ENCODE measurements at regions not wholly inside any gene's neighbourhood (a gene's known extent, or its start where the extent isn't known, plus 50 kb on each side); places are given as distances from the start of the nearest gene placed in this dataset.

- Histone ChIP-seq H3K4me1 (ENCODE audit: control insufficient read depth in 2 of 2, insufficient read depth in 2 of 2, low read length in 1 of 2) (no peaks in the 10 kb centered on the region), H3K9me3 (ENCODE audit: control insufficient read depth in 2 of 2, insufficient read depth in 1 of 2, low read depth in 1 of 2, low read length in 1 of 2) (no peaks in the 10 kb centered on the region), H3K27ac (ENCODE audit: low read depth in 2 of 2, low read length in 1 of 2) (no peak overlapping the region), H3K4me3 (ENCODE audit: low read depth in 1 of 2, low read length in 2 of 2) (no peak overlapping the region), H3K36me3 (ENCODE audit: control insufficient read depth in 2 of 2, insufficient read depth in 2 of 2, low read length in 1 of 2) (no peaks in the 10 kb centered on the region), H3K27me3 (ENCODE audit: control insufficient read depth in 1 of 2, insufficient read depth in 2 of 2, low read length in 2 of 2) (no peaks in the 10 kb centered on the region)
- 91 to 93% methylated on average over 7 of the region's 7 CpGs for WGBS, 2 donors
Observed at GRCh38 chr15:70356919-70357318, 259.2 kb upstream of the TLE3 start.

- WGBS, 2 donors: 85 to 86% methylated on average over 9 of the region's 9 CpGs
- no peaks in the 10 kb centered on the region for H3K27me3 ChIP-seq (ENCODE audit: control insufficient read depth in 1 of 2, insufficient read depth in 2 of 2, low read length in 2 of 2)
- no peaks in the 10 kb centered on the region for H3K9me3 ChIP-seq (ENCODE audit: control insufficient read depth in 2 of 2, insufficient read depth in 1 of 2, low read depth in 1 of 2, low read length in 1 of 2)
- H3K27ac ChIP-seq (ENCODE audit: low read depth in 2 of 2, low read length in 1 of 2): no peak overlapping the region
- no peak overlapping the region for H3K4me3 ChIP-seq (ENCODE audit: low read depth in 1 of 2, low read length in 2 of 2)
- no peaks in the 10 kb centered on the region for H3K36me3 ChIP-seq (ENCODE audit: control insufficient read depth in 2 of 2, insufficient read depth in 2 of 2, low read length in 1 of 2)
- no peaks in the 10 kb centered on the region for H3K4me1 ChIP-seq (ENCODE audit: control insufficient read depth in 2 of 2, insufficient read depth in 2 of 2, low read length in 1 of 2)
Observed at GRCh38 chr15:70356062-70356860, 258.5 kb upstream of the TLE3 start.

DNA sequence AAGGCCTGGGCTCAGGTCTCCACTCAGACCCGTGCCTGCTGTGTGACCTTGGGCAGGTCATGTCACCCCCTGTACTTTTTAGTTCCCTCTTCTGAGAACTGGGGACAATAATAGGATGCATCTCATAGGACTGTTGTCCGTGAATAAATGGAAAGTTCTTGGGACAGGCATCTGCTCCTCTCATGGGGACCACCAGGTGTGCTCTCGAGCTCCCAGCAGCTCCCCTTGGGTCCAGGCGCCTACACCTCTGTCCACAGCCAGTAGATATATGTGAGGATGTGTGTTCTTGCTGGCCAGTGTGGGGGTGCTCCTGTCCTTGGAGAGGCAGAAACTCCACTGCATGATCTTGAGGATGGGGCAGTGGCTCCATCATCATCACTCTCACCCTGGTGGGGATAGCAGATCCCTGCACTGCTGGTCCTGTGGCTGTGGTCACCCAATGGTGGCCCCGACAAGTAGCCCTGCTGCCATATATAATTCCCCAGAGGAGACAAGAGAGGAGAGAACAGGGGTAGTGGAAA, 257.6 kb upstream of the TLE3 start:
- WGBS, 2 donors: 91 to 94% methylated on average over 5 of the region's 5 CpGs
- Histone ChIP-seq H3K9me3 (ENCODE audit: control insufficient read depth in 2 of 2, insufficient read depth in 1 of 2, low read depth in 1 of 2, low read length in 1 of 2) (no peaks in the 10 kb centered on the region), H3K27ac (ENCODE audit: low read depth in 2 of 2, low read length in 1 of 2) (no peak overlapping the region), H3K4me3 (ENCODE audit: low read depth in 1 of 2, low read length in 2 of 2) (no peak overlapping the region), H3K27me3 (ENCODE audit: control insufficient read depth in 1 of 2, insufficient read depth in 2 of 2, low read length in 2 of 2) (no peaks in the 10 kb centered on the region), H3K36me3 (ENCODE audit: control insufficient read depth in 2 of 2, insufficient read depth in 2 of 2, low read length in 1 of 2) (no peaks in the 10 kb centered on the region), H3K4me1 (ENCODE audit: control insufficient read depth in 2 of 2, insufficient read depth in 2 of 2, low read length in 1 of 2) (no peaks in the 10 kb centered on the region)

DNA sequence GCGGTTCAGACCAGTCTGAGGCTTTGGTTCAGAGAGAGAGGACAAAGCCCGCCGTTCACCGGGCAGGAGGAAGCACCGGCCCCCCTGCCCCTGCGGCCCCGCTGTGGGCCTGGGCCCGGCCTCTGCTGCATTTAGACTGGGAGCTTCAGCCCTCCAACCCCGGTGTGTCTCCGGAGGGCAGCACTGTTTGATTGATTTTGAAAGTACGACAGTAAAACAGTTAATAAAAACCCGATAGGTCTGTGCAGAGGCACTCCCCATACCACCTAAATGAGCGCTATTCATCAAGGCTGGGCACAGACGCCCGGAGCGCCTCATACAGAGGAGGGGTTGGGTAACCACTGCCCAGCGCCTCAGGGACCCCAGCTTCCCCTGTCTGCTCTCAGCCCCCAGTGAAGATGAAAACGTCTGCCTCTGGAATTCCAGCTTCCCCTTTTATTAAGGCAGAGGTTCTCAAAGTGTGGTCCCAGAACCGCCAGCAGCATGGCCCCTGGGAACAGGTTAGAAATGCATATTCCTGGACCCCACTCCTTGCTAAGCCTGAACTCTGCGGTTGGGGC, 256.7 kb upstream of the TLE3 start:
- Histone ChIP-seq H3K4me1 (ENCODE audit: control insufficient read depth in 2 of 2, insufficient read depth in 2 of 2, low read length in 1 of 2) (no peaks in the 10 kb centered on the region), H3K27me3 (ENCODE audit: control insufficient read depth in 1 of 2, insufficient read depth in 2 of 2, low read length in 2 of 2) (no peaks in the 10 kb centered on the region), H3K4me3 (ENCODE audit: low read depth in 1 of 2, low read length in 2 of 2) (no peak overlapping the region), H3K36me3 (ENCODE audit: control insufficient read depth in 2 of 2, insufficient read depth in 2 of 2, low read length in 1 of 2) (no peaks in the 10 kb centered on the region), H3K27ac (ENCODE audit: low read depth in 2 of 2, low read length in 1 of 2) (no peak overlapping the region), H3K9me3 (ENCODE audit: control insufficient read depth in 2 of 2, insufficient read depth in 1 of 2, low read depth in 1 of 2, low read length in 1 of 2) (no peaks in the 10 kb centered on the region)
- WGBS, 2 donors: 74 to 87% methylated on average over 20 of the region's 20 CpGs

DNA sequence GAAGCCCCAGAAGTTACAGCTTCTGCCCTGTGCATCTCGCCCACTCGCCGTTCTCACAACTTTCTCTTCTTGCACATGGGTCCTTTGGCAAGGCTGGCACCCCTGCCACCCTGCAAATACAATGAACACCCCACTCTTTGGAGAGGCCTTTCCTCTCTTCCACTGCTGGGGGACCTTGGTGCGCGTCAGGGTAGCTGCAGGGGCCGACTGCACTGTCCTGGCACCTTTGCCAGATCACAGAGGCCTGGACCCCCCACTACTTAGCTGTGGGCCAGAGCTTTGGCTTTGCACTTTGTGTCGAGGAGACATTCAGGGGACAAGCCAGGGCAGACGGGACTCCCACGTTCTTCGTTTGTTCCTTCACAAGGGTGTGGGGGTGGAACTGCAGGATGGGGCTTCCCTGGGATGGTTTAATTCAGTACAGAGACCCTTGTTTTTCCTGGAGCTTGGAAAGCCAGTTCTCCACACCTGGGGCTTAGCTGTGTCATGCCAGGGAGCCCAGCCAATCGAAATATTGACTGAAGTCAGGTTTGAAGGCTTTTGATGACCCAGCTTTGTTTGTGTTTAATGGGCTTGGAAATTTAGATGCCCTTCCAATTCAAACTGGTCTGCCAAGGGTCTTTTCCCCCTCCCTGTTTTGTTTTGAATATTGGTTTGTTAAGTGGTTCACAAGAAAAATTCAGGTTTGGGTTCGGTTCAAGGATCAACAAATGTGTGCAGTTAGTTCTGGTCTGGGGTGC, 256.1 kb upstream of the TLE3 start:
- H3K27me3 ChIP-seq (ENCODE audit: control insufficient read depth in 1 of 2, insufficient read depth in 2 of 2, low read length in 2 of 2): no peaks in the 10 kb centered on the region
- 80 to 89% methylated on average over 12 of the region's 12 CpGs for WGBS, 2 donors
- no peaks in the 10 kb centered on the region for H3K36me3 ChIP-seq (ENCODE audit: control insufficient read depth in 2 of 2, insufficient read depth in 2 of 2, low read length in 1 of 2)
- no peaks in the 10 kb centered on the region for H3K9me3 ChIP-seq (ENCODE audit: control insufficient read depth in 2 of 2, insufficient read depth in 1 of 2, low read depth in 1 of 2, low read length in 1 of 2)
- no peaks in the 10 kb centered on the region for H3K4me1 ChIP-seq (ENCODE audit: control insufficient read depth in 2 of 2, insufficient read depth in 2 of 2, low read length in 1 of 2)
- H3K4me3 ChIP-seq (ENCODE audit: low read depth in 1 of 2, low read length in 2 of 2): no peak overlapping the region
- H3K27ac ChIP-seq (ENCODE audit: low read depth in 2 of 2, low read length in 1 of 2): no peak overlapping the region

DNA sequence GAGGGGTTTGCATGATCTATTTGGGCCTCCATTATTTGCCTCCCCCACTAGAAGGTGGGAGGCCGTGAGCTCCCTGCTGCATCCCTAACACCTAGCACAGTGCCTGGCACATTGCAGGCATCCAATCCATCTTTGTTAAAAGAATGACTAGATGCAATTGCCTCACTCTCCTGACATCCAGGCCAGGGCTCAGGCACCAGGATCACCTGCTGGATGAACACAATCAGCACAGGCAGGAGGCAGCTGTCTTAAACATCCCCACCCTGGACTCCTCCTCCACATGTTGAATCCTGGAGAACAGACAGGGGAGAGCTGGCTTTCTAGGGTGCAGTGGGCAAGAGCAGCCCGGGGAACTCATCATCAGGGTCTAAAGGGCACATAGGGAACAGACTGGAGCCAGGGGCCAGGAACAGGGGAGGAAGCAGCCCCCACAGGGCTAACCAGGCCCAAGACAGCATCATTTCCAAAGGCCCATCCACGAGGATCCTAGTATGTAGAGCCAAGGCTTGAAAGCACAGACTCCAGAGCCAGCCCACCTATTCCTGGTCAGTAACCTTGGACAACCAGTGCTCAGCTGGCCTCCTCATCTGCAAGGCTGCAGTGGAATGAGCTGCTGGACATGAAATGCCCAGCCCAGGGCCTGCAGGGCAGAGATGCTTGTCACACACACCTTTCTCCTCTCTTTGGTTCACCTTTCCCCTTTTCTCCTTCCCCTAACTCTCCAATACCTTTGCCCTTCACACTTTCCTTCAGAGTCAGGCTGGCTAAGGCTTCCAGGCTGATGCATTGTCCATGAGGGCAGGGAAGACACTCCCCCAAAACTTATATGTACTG, 254.4 kb upstream of the TLE3 start:
- WGBS, 2 donors: 89 to 90% methylated on average over 3 of the region's 3 CpGs
- Histone ChIP-seq H3K36me3 (ENCODE audit: control insufficient read depth in 2 of 2, insufficient read depth in 2 of 2, low read length in 1 of 2) (no peaks in the 10 kb centered on the region), H3K9me3 (ENCODE audit: control insufficient read depth in 2 of 2, insufficient read depth in 1 of 2, low read depth in 1 of 2, low read length in 1 of 2) (no peaks in the 10 kb centered on the region), H3K4me3 (ENCODE audit: low read depth in 1 of 2, low read length in 2 of 2) (no peak overlapping the region), H3K4me1 (ENCODE audit: control insufficient read depth in 2 of 2, insufficient read depth in 2 of 2, low read length in 1 of 2) (peaks cover 0 to 2% of the 10 kb centered on the region in 2 donors), H3K27me3 (ENCODE audit: control insufficient read depth in 1 of 2, insufficient read depth in 2 of 2, low read length in 2 of 2) (no peaks in the 10 kb centered on the region), H3K27ac (ENCODE audit: low read depth in 2 of 2, low read length in 1 of 2) (no peak overlapping the region)

DNA sequence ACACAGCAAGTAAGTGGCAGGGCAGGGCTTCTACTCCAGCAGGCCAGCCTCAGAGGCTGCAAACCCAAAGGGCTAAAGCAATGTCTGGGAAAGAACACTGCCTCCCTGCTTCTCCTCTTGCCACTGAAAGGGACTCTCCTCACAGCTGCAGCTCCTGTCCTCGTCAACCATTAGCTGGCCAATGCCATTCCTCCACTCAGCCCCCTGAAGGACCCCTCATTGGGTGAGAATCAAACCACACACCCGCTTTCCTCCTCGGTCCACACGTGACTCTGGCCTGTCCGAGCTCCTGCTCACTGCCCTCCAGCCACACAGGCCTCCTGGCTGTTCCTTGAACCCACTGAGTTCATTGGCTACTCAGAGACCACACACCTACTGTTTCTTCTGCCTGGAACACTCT, 253.7 kb upstream of the TLE3 start:
- WGBS, 2 donors: 93% methylated on average over 5 of the region's 5 CpGs
- Histone ChIP-seq H3K4me1 (ENCODE audit: control insufficient read depth in 2 of 2, insufficient read depth in 2 of 2, low read length in 1 of 2) (peaks cover 0 to 2% of the 10 kb centered on the region in 2 donors), H3K27me3 (ENCODE audit: control insufficient read depth in 1 of 2, insufficient read depth in 2 of 2, low read length in 2 of 2) (no peaks in the 10 kb centered on the region), H3K4me3 (ENCODE audit: low read depth in 1 of 2, low read length in 2 of 2) (no peak overlapping the region), H3K36me3 (ENCODE audit: control insufficient read depth in 2 of 2, insufficient read depth in 2 of 2, low read length in 1 of 2) (no peaks in the 10 kb centered on the region), H3K9me3 (ENCODE audit: control insufficient read depth in 2 of 2, insufficient read depth in 1 of 2, low read depth in 1 of 2, low read length in 1 of 2) (no peaks in the 10 kb centered on the region), H3K27ac (ENCODE audit: low read depth in 2 of 2, low read length in 1 of 2) (no peak overlapping the region)

DNA sequence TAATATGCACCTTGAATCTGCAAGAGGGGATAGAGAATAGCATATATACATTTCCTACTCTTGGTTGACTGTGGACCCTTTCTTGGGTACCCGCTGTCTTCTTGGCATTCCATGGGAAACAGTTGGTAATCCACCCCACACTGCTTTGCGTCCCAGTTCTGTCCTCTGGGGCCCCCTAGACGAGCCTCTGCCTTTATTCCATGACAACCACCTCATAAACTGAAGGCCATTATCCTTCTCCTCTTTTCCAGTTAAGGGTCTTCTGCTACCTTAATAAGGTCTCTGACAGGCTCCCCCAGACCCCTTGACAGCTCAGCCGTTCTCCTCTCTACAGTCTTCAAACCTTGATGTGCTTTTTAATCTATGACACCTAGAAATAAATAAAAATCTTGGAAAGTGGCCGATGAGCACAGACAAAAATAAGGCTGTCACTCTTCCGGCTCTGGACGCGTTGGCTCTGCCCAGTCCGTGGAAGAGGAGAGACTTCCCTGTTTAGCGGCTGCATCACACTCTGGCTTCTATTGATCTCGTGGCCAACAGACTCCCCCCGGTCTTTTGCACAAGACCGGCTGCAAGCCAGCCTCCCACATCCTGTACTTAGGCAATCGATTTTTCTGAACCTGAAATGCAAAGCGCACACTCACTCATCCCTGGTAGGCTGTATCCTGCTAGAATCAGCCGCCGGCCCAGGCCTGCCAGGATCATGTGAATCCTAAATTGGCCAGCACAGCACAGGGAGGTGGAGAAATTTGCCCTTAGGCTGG, 251.0 kb upstream of the TLE3 start:
- WGBS, 2 donors: 46 to 59% methylated on average over 17 of the region's 17 CpGs
- H3K36me3 ChIP-seq (ENCODE audit: control insufficient read depth in 2 of 2, insufficient read depth in 2 of 2, low read length in 1 of 2): no peaks in the 10 kb centered on the region
- H3K9me3 ChIP-seq (ENCODE audit: control insufficient read depth in 2 of 2, insufficient read depth in 1 of 2, low read depth in 1 of 2, low read length in 1 of 2): no peaks in the 10 kb centered on the region
- H3K4me1 ChIP-seq (ENCODE audit: control insufficient read depth in 2 of 2, insufficient read depth in 2 of 2, low read length in 1 of 2): peaks cover 0 to 2% of the 10 kb centered on the region in 2 donors
- no peak overlapping the region for H3K4me3 ChIP-seq (ENCODE audit: low read depth in 1 of 2, low read length in 2 of 2)
- peak overlapping the region in 1 of 2 donors; percentile 7 for H3K27ac ChIP-seq (ENCODE audit: low read depth in 2 of 2, low read length in 1 of 2)
- no peaks in the 10 kb centered on the region for H3K27me3 ChIP-seq (ENCODE audit: control insufficient read depth in 1 of 2, insufficient read depth in 2 of 2, low read length in 2 of 2)

- H3K4me1 ChIP-seq (ENCODE audit: control insufficient read depth in 2 of 2, insufficient read depth in 2 of 2, low read length in 1 of 2): peaks cover 0 to 2% of the 10 kb centered on the region in 2 donors
- no peak overlapping the region for H3K4me3 ChIP-seq (ENCODE audit: low read depth in 1 of 2, low read length in 2 of 2)
- no peaks in the 10 kb centered on the region for H3K36me3 ChIP-seq (ENCODE audit: control insufficient read depth in 2 of 2, insufficient read depth in 2 of 2, low read length in 1 of 2)
- no peaks in the 10 kb centered on the region for H3K9me3 ChIP-seq (ENCODE audit: control insufficient read depth in 2 of 2, insufficient read depth in 1 of 2, low read depth in 1 of 2, low read length in 1 of 2)
- no peaks in the 10 kb centered on the region for H3K27me3 ChIP-seq (ENCODE audit: control insufficient read depth in 1 of 2, insufficient read depth in 2 of 2, low read length in 2 of 2)
- H3K27ac ChIP-seq (ENCODE audit: low read depth in 2 of 2, low read length in 1 of 2): no peak overlapping the region
- WGBS, 2 donors: 77 to 88% methylated on average over 2 of the region's 2 CpGs
Observed at GRCh38 chr15:70348226-70348543, 250.5 kb upstream of the TLE3 start.

All from esophagus (tissue), 2 donors.